GM19239 (cell line): ENCODE measurements at regions not wholly inside any gene's neighbourhood (a gene's known extent, or its start where the extent isn't known, plus 50 kb on each side); places are given as distances from the start of the nearest gene placed in this dataset.

Experiments
- DNase-seq: peaks from one replicate; pipeline ENCODE4 v3.0.0; 2011; ENCODE audit warnings: low spot score; ENCODE audit not compliant: insufficient read length
- FAIRE-seq: peaks from 2 replicates; lab custom pipeline; 2011; peaks lifted over from hg19 to GRCh38; lab: Jason Lieb, UNC

- DNase-seq (no peak), FAIRE-seq (no peak)
Observed at GRCh38 chr7:369476-370258, 79.7 kb downstream of the FOXL3 start.

- FAIRE-seq: no peak
- DNase-seq: no peak
Observed at GRCh38 chr7:370259-370625, 80.3 kb downstream of the FOXL3 start.

GRCh38 chr7:370775-371118 is 80.8 kb downstream of the FOXL3 start:
- DNase-seq: no peak
- no peak for FAIRE-seq

- DNase-seq (peak; percentile 61), FAIRE-seq (no peak)
Observed at GRCh38 chr7:371119-371778, 81.3 kb downstream of the FOXL3 start.

GRCh38 chr7:371779-372545 is 82.0 kb downstream of the FOXL3 start:
- no peak for DNase-seq
- FAIRE-seq: no peak

- DNase-seq (no peak), FAIRE-seq (no peak)
Observed at GRCh38 chr7:372546-372931, 82.6 kb downstream of the FOXL3 start.

- no peak for FAIRE-seq
Observed at GRCh38 chr7:372932-373791, 83.2 kb downstream of the FOXL3 start.

GRCh38 chr7:373818-374705 is 84.1 kb downstream of the FOXL3 start:
- FAIRE-seq (no peak), DNase-seq (no peak)

More at GRCh38 chr7:372932-373791, 83.2 kb downstream of the FOXL3 start:
- no peak for DNase-seq

- no peak for DNase-seq
- no peak for FAIRE-seq
Observed at GRCh38 chr7:374706-375311, 84.8 kb downstream of the FOXL3 start.

- FAIRE-seq: no peak
- DNase-seq: no peak
Observed at GRCh38 chr7:375321-375831, 85.4 kb downstream of the FOXL3 start.

- DNase-seq (no peak), FAIRE-seq (no peak)
Observed at GRCh38 chr7:375901-376305, 85.9 kb downstream of the FOXL3 start.

- FAIRE-seq: no peak
Observed at GRCh38 chr7:376306-377079, 86.5 kb downstream of the FOXL3 start.

GRCh38 chr7:377080-378040 is 87.4 kb downstream of the FOXL3 start:
- no peak for FAIRE-seq
- DNase-seq: no peak

More at GRCh38 chr7:376306-377079, 86.5 kb downstream of the FOXL3 start:
- no peak for DNase-seq

GRCh38 chr7:378041-378420 is 88.1 kb downstream of the FOXL3 start:
- DNase-seq (no peak), FAIRE-seq (no peak)

GRCh38 chr7:378551-379455 is 88.8 kb downstream of the FOXL3 start:
- DNase-seq (no peak), FAIRE-seq (no peak)
